NCI-H2081 (cell line): ENCODE measurements at regions not wholly inside any gene's neighbourhood (a gene's known extent, or its start where the extent isn't known, plus 50 kb on each side); places are given as distances from the start of the nearest gene placed in this dataset.
"Not testable (repeated sequence)": the region's sequence is repeated elsewhere in the genome, so short reads cannot be mapped to it uniquely, and the experiment has no call there.

Experiments
- DNase-seq, 2 experiments: peaks; one replicate each; lab custom pipeline; 2025; lab: John Stamatoyannopoulos, UW

- DNase-seq: no peak
These were observed 63.8 kb downstream of the TNFAIP2 start for GRCh38 chr14:103186909-103187586.

- no peak for DNase-seq
These were observed 64.7 kb downstream of the TNFAIP2 start for GRCh38 chr14:103187911-103188310.

- no peak for DNase-seq
These were observed 65.7 kb downstream of the TNFAIP2 start for GRCh38 chr14:103188810-103189480.

GRCh38 chr14:103189481-103190470 is 66.5 kb downstream of the TNFAIP2 start:
- DNase-seq: no peak

GRCh38 chr14:103190741-103191140 is 67.5 kb downstream of the TNFAIP2 start:
- DNase-seq: no peak

- DNase-seq: no peak
These were observed 68.6 kb downstream of the TNFAIP2 start for GRCh38 chr14:103191844-103192243.

GRCh38 chr14:103192246-103192840 is 69.1 kb downstream of the TNFAIP2 start:
- no peak for DNase-seq

GRCh38 chr14:103192861-103193260 is 69.6 kb downstream of the TNFAIP2 start:
- DNase-seq: not testable (repeated sequence)

GRCh38 chr14:103193491-103193890 is 70.2 kb downstream of the TNFAIP2 start:
- DNase-seq: not testable (repeated sequence)

GRCh38 chr14:103194256-103195045 is 71.2 kb downstream of the TNFAIP2 start:
- DNase-seq: no peak

GRCh38 chr14:103195828-103196615 is 72.8 kb downstream of the TNFAIP2 start:
- DNase-seq: no peak

GRCh38 chr14:103196716-103197115 is 73.5 kb downstream of the TNFAIP2 start:
- no peak for DNase-seq

- DNase-seq: no peak
These were observed 75.2 kb downstream of the TNFAIP2 start for GRCh38 chr14:103198131-103199105.

- no peak for DNase-seq
These were observed 75.9 kb downstream of the TNFAIP2 start for GRCh38 chr14:103199124-103199523.

GRCh38 chr14:103201801-103202200 is 78.5 kb downstream of the TNFAIP2 start:
- DNase-seq: no peak

- no peak for DNase-seq
These were observed 81.7 kb downstream of the TNFAIP2 start for GRCh38 chr14:103204852-103205540.

GRCh38 chr14:103205541-103205906 is 82.3 kb downstream of the TNFAIP2 start:
- no peak for DNase-seq

GRCh38 chr14:103206023-103206481 is 82.8 kb downstream of the TNFAIP2 start:
- no peak for DNase-seq
